GM18498 (cell line): ENCODE measurements at regions not wholly inside any gene's neighbourhood (a gene's known extent, or its start where the extent isn't known, plus 50 kb on each side); places are given as distances from the start of the nearest gene placed in this dataset.
"Not testable (repeated sequence)": the region's sequence is repeated elsewhere in the genome, so short reads cannot be mapped to it uniquely, and the experiment has no call there.

ENCODE experiments used
- ATAC-seq: cut with Tn5 transposase; IDR thresholded peaks from one replicate; pipeline ENCODE4 v1.9.1; 2021; ENCODE audit warnings: mild to moderate bottlenecking, moderate library complexity; ENCODE audit not compliant: unreplicated experiment

DNA sequence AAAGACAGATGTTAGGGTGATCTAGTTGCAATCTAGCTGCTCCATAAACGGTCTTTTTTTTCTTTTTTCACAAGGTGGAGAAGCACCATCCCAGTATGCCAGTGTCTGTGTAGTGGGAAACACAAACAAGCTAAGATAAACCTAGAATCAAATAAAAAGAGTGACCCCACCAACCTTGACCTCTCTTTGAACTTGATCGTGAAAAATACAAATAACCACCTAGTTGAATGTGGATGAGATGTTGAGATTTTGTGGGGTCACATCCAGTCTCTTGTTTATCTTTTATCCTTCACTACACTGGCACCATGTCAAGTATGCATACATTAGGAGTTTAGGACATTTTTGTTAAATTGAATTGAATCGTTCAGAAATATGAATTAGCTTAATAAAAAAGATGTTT, 194.6 kb upstream of the EYA4 start:
- no peak for ATAC-seq

DNA sequence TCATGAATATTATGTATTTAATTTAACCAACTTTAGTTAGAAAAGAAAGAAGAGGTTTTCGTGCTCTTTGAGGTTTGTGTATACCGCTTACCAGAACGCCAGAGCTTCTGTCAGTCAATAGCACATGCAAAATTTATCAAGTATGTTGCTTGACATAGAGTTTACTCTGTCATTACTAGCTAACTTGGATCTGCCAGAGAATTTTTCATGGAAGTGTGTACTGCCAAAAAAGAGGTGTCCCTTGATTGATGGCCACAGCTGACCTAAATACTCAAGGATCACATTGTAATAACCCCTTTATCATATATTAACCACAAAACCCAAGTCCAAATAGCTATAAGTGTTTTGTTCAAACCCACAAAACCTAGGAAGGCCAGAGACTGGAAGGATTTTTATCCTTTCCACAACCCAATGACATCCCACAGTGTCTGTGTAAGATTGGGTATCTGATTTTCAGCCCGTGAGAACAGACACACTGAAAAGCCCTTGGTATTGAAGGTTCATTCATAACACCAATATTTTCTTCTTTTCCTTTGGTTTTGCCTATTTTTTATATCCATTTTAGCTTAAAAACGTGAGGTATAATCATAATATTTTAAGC, 194.0 kb upstream of the EYA4 start:
- no peak for ATAC-seq

DNA sequence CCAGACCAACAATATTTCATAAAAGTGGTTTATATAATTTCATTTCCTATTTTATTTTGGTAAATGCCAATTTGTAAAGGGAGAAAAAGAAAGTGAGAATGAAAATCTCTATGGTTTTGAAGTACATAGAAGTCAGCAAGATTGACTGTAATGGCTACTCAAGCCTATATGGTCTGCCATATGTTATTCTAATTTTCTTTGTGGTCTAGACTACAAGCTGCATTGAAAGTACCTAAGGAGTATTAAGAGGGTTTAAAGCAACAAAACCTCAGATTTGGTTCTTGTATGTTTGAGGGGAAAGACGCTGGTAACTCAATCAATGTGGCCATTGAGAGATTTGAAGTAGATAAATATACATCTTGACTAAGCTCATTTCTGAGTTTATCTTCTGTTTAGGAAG, 193.5 kb upstream of the EYA4 start:
- no peak for ATAC-seq

DNA sequence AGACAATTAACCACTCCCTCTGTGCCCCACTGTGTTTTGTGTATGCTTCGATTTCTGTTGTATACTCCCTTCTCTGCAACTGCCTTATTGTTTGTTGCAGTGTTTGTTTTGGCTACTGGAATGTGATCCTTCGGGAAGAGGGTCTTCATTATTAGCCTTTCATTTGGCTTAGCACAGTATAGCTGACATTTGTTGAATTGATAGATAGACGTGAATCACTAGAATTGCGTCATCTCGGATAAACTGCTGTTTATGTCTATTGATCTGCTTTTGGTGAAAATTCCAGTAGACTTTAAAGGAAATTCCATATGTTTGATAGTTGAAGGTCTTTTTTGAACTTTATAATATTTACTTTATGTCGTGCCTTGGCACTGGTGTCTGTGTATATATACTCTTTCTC, 189.9 kb upstream of the EYA4 start:
- no peak for ATAC-seq

DNA sequence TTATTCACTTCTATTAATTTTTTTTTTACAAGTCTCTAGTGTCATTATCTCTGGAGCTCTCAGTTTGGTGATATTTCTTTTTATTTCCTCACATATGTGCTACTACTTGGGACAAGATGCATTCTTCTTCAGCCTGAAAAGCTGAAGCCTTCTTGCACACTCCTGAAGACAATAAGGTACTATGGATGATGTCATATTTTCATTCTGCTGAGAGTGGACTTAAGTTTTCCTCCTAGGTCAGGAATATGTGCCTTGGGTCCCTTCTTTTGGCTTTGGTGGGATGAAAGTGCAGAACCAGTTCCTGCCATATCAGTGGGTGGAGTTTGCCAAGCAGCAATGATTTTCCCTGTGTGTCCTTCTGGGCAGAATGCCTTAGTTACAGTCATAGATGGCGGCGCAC, 188.7 kb upstream of the EYA4 start:
- ATAC-seq, result no peak

DNA sequence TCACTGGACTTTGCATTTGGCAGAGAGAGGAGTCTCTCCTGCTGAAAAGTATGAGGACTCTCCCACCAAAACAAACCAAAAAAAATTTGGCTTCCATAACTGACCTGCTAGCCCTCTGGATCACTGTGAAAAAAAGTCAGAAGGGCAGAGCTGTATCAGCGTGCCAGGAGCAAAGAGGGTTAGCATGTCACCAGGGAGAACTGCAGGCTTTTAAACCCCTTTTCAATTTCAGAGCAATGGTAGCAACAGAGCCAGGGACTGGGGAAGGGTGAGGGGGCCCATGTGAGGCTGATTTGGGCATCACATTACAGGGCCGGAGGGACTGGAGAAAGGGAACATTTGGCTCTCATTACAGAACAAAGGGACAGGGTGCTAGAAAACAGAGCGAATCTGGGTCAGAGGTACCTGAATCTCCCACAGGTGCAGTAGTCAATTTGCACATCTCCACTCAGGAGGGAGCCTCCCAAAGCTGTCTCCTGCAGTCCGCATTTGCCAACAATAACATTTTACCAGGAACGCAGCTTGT, 185.7 kb upstream of the EYA4 start:
- ATAC-seq, result no peak

GRCh38 chr6:133057352-133057751, 183.8 kb upstream of the EYA4 start:
- ATAC-seq, result no peak

- ATAC-seq, result no peak
Measured at GRCh38 chr6:133062077-133062476, 179.1 kb upstream of the EYA4 start.

GRCh38 chr6:133062696-133063306, 178.4 kb upstream of the EYA4 start:
- ATAC-seq, result no peak

GRCh38 chr6:133067960-133068359, 173.2 kb upstream of the EYA4 start:
- ATAC-seq, result no peak

DNA sequence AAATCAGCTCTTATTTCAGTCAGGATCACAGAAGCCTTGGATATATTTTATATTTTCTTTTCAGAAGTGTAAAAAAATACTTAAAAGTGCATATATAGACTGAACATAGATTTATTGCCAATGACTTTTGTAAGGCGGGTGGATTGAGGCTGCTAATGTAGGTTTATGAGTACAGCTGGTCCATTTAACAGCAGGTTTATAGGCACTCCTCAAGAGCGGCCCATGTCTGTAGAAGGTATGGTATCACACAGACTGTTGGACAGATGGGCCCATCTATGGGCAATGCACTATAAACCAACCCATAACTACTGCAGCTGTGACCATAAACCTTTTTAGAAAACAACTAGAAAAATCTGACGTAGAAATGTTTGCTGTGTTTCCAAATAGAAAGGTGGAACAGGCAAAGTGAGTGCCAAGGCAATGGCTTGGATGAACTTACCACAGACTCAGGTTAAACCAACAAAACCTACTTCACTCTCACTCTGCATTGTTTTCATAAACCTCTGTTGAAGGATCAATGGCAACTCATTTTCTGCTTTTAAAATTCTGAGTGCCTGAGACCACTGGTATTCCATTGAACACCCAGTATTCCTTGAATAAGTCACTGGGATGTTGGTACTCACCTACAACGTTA, 170.6 kb upstream of the EYA4 start:
- no peak for ATAC-seq

- no peak for ATAC-seq
Measured at GRCh38 chr6:133079901-133080300, 161.3 kb upstream of the EYA4 start.

DNA sequence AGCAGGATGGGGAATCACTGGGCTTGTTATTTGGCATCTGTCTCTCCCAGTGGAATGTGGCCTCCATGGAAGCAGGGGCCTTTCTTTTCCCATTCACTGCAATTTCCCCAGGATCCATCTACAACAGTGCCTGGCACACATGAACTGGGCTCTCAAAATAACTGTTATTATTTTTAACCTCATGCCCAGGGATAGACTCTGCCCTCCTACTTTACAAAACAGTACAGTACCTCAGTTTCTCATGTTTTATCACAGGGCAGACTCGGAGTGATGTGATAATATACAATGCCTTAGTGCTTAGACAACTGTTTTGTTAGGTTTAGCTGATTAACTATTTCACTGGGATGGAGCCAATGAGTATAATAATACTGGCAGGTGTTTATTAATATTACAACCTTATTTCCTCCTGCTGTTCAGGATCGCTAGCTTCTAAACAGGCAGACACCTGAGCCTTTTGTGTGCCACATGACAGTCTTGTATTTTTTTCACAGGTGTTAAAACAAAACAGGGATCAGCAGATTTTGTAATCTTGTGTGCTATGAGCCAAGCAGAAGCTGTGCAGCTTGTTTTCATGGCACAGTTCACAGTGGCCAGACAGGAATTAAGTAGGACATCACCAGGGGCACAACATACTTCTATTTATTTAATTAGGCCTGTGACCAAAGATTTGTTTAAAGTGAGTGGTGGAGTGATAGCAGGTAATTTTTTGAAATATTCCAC, 157.7 kb upstream of the EYA4 start:
- no peak for ATAC-seq

GRCh38 chr6:133085471-133085870, 155.7 kb upstream of the EYA4 start:
- no peak for ATAC-seq

DNA sequence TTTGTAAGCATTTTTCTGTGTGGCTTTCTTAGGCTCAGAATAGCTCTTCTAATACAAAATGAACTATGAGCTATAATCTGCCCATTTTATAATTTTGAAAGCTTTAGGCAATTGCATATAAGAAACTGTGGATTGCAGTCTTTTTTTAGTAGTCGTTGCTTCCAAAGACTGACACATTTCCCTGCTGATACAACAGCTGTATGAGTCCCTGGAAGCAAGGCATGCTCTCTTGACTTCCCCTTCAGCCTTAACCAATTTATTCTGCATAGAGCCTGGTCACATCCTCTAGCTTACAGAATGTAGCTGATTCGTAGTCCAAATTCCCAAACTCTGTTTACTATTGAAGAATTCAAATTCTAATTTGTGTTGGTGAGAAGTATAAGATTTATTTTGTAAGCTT, 155.3 kb upstream of the EYA4 start:
- ATAC-seq, result no peak

DNA sequence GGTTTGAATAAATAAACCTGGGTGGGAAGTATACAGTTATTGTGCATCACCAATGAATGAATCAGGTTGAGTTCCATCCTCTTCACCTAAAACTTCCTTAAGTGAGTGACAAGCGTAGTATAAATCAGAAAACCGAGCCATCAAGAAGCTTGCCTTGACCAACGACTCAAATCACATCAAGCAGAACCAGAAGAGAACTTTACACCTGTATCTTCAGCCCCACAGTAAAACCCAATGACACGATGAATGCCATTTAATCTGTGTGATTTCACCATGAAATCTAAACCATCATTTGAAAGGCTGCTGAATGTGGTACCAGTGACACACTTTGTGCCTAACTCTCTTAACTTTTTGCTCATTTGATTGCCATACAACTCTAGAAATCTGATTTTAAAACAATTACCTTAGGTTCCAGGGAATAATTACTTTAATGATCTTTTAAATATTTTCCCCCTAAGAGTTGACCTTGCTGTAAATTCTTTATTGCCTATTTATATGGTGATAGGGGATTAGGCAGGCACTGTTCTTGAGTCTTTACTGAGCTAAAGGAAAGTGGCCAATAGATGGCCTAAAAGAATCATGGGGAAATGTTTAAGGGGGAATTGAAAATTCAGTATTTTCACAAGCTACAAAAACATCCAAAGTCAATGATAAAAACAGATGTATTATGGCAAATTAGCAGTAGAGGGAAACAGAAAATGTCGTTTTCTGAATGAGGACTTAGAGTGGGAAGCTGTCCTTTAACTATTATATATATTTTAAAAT, 152.0 kb upstream of the EYA4 start:
- ATAC-seq, result no peak

DNA sequence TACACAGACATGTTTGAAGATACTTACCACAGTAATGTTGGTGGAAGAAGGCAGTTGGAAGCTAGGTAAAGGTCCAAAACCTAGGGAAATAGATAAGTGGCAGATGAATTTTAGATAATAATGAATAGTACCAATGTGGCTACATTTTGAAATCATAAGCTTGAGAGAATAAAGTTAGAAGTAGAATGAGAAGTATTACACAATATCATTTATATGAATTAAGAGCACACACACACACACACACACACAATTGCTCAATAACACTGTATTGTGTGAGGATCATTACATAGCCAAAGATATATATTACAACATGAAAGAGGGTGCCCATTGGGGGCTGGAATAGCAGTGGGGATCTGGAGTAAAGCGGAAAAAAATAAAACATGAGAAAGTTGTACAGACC, 149.0 kb upstream of the EYA4 start:
- ATAC-seq, result no peak

DNA sequence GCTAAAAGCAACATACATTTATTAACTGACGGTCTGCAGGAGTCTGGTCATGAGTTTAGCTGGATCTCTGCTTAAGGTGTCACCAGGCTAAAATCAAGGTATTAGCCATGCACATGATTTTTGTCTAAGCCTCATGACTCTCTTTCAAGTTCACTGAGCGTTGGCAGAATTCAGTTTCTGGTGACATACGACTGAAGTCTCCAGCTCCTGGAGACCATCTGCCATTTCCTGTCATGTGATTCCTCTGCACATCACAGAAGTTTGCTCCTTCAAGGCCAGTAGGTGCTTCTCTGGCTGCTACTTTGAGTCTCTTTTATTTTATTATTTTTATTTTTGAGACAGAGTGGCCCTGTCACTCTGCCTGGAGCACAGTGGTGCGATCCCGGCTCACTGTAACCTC, 148.4 kb upstream of the EYA4 start:
- ATAC-seq, result no peak

- not testable (repeated sequence) for ATAC-seq
Measured at GRCh38 chr6:133093211-133093610, 147.9 kb upstream of the EYA4 start.

DNA sequence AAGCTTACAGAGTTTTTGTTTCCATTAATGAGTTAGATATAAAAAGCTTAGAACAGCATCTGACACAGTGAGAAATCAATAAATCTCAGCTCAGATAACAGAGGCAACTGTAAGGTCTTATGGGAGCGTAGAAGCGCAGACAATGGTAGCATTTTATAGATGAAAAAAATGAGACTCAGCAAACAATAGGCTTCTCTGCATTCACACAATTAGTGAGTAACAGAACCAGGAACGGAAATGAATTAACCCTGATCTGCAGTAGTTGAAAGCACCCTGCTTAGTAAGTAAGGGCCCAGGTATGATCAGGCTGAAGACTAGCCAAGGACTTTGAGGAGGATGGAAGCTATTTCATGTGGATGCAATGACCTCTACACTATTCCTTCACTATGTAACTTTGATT, 147.2 kb upstream of the EYA4 start:
- ATAC-seq, result no peak

- no peak for ATAC-seq
Measured at GRCh38 chr6:133097208-133097607, 143.9 kb upstream of the EYA4 start.
